Endothelial cell of umbilical vein (primary cell): ENCODE measurements at regions not wholly inside any gene's neighbourhood (a gene's known extent, or its start where the extent isn't known, plus 50 kb on each side); places are given as distances from the start of the nearest gene placed in this dataset.
"Not testable (repeated sequence)": the region's sequence is repeated elsewhere in the genome, so short reads cannot be mapped to it uniquely, and the experiment has no call there.

Source experiments
- BruUV-seq: library from RNA; stranded (reverse); fragments of 400-500 nt; replicated peaks from 2 replicates; lab custom pipeline; 2021; lab: Mats Ljungman, UMichigan
- CTCF ChIA-PET: fragments of 300-600, 350-600 bp; sonication (Branson Sonifier 250); formaldehyde crosslinking; loops from one replicate; lab custom pipeline; 2021; ENCODE audit warnings: antibody characterized with exemption, inconsistent platforms; lab: Charles Lee
- POLR2A ChIA-PET: fragments of 300-600, 350-600 bp; sonication (Branson Sonifier 250); formaldehyde crosslinking; loops from one replicate; lab custom pipeline; 2021; ENCODE audit warnings: antibody characterized with exemption, inconsistent platforms; lab: Charles Lee
- DNase-seq: peaks from one replicate; pipeline ENCODE4 v3.0.0-alpha.2; 2011; ENCODE audit warnings: low read depth, low spot score
- FAIRE-seq: peaks from 2 replicates; lab custom pipeline; 2011; peaks lifted over from hg19 to GRCh38; lab: Jason Lieb, UNC
- H2AFZ ChIP-seq: 2 replicates; pipeline ENCODE4 v1.6.0; 2012; ENCODE audit warnings: low read depth, low read length, control low read depth, inconsistent platforms
- H3K27ac ChIP-seq: 2 replicates; pipeline ENCODE4 v1.5.1; 2011; ENCODE audit warnings: low read depth, mild to moderate bottlenecking, control low read depth, low read length, moderate library complexity; ENCODE audit not compliant: insufficient read depth
- H3K27me3 ChIP-seq, 2 experiments: 2 replicates each; pipeline versions ENCODE4 v1.6.0 to v1.6.1; 2011; ENCODE audit warnings: low read length in 2 of 2, mixed read lengths in 1 of 2; ENCODE audit not compliant: control insufficient read depth in 2 of 2, insufficient read depth in 2 of 2
- H3K36me3 ChIP-seq, 2 experiments: 2 replicates in 1 of 2; 3 replicates in 1 of 2; pipeline ENCODE4 v1.5.1; 2011; ENCODE audit warnings: low read length in 2 of 2, mild to moderate bottlenecking in 1 of 2, moderate library complexity in 1 of 2; ENCODE audit not compliant: control insufficient read depth in 2 of 2, insufficient read depth in 2 of 2; ENCODE audit errors: extremely low read depth in 1 of 2
- H3K4me1 ChIP-seq: 3 replicates; pipeline ENCODE4 v1.5.1; 2011; ENCODE audit warnings: mild to moderate bottlenecking, low read length; ENCODE audit not compliant: control insufficient read depth, insufficient read depth; ENCODE audit errors: extremely low read depth
- H3K4me2 ChIP-seq: 2 replicates; pipeline ENCODE4 v1.6.1; 2011; ENCODE audit warnings: low read length, control low read depth, mixed read lengths; ENCODE audit not compliant: insufficient read depth
- H3K4me3 ChIP-seq, 3 experiments: fragments of 200-600 bp in 1 of 3; sonication (generic), shearing (Covaris generic) in 1 of 3; replicated peaks in 1 of 3; 2 replicates each; pipeline ENCODE4 v1.5.1; 2011 to 2016; ENCODE audit warnings: control low read depth in 3 of 3, low read length in 3 of 3, mild to moderate bottlenecking in 2 of 3, inconsistent platforms in 1 of 3, low read depth in 1 of 3, moderate library complexity in 1 of 3; ENCODE audit not compliant: insufficient read depth in 1 of 3
- H3K79me2 ChIP-seq: 2 replicates; pipeline ENCODE4 v1.6.0; 2012; ENCODE audit warnings: low read length, inconsistent platforms; ENCODE audit not compliant: control insufficient read depth, insufficient read depth
- H3K9ac ChIP-seq: replicated peaks from 2 replicates; pipeline ENCODE3; 2011; ENCODE audit warnings: low read length, control low read depth; ENCODE audit not compliant: insufficient read depth; ENCODE audit errors: extremely low read depth
- H3K9me1 ChIP-seq: replicated peaks from 3 replicates; pipeline ENCODE4 v1.6.0; 2011; ENCODE audit warnings: mild to moderate bottlenecking, low read length; ENCODE audit not compliant: control insufficient read depth, insufficient read depth; ENCODE audit errors: extremely low read depth
- H3K9me3 ChIP-seq: replicated peaks from 2 replicates; pipeline ENCODE4 v1.5.1; 2012; ENCODE audit warnings: low read length, inconsistent platforms; ENCODE audit not compliant: control insufficient read depth, insufficient read depth
- H4K20me1 ChIP-seq: replicated peaks from 2 replicates; pipeline ENCODE3; 2011; ENCODE audit warnings: mild to moderate bottlenecking, low read length; ENCODE audit not compliant: control insufficient read depth, insufficient read depth; ENCODE audit errors: extremely low read depth
- EZH2 ChIP-seq: IDR thresholded peaks from 2 replicates; pipeline ENCODE4 v1.6.1; 2012; ENCODE audit warnings: borderline replicate concordance, low read depth, mild to moderate bottlenecking, moderate library complexity, low read length, inconsistent platforms; ENCODE audit not compliant: severe bottlenecking
- FOS ChIP-seq: IDR thresholded peaks from 2 replicates; pipeline ENCODE4 v1.6.1; 2011; ENCODE audit warnings: mild to moderate bottlenecking, low read length, moderate library complexity, borderline replicate concordance; ENCODE audit not compliant: insufficient read depth
- GATA2 ChIP-seq: IDR thresholded peaks from 2 replicates; pipeline ENCODE4 v1.7.0; 2011; ENCODE audit warnings: low read depth, mild to moderate bottlenecking, moderate library complexity, mixed read lengths, low read length; ENCODE audit not compliant: insufficient read length, insufficient read depth
- JUN ChIP-seq: IDR thresholded peaks from 2 replicates; pipeline ENCODE4 v1.6.1; 2011; ENCODE audit warnings: borderline replicate concordance, low read depth; ENCODE audit not compliant: insufficient read length, insufficient read depth
- MAX ChIP-seq: IDR thresholded peaks from 2 replicates; pipeline ENCODE4 v1.6.1; 2011; ENCODE audit not compliant: insufficient read depth, insufficient read length
- MYC ChIP-seq: IDR thresholded peaks from one replicate; pipeline ENCODE4 v1.6.1; 2011; ENCODE audit warnings: mild to moderate bottlenecking, low read depth, low read length
- POLR2A ChIP-seq: IDR thresholded peaks from 2 replicates; pipeline ENCODE4 v1.6.1; 2012; ENCODE audit warnings: low read depth, mild to moderate bottlenecking, control low read depth, low read length
- POLR2AphosphoS5 ChIP-seq: IDR thresholded peaks from 2 replicates; pipeline ENCODE4 v1.6.1; 2012; ENCODE audit warnings: low read depth, mild to moderate bottlenecking, control low read depth, low read length, moderate library complexity; ENCODE audit not compliant: insufficient read depth
- dilution Hi-C: fragments of 300-500 bp; cut with MboI; formaldehyde crosslinking; loops from one replicate; pipeline ENCODE4 v1.15.0; 2019; ENCODE audit warnings: low sequenced_read_pairs; ENCODE audit not compliant: extremely low pct_ligation_motif_present
- intact Hi-C: fragments of 100-400 bp; cut with micrococcal nuclease; formaldehyde crosslinking; loops from one replicate; pipeline ENCODE4 v1.10.0; 2022
- TF ChIP-seq, protein P1 (sequence below), 2 donors: IDR thresholded peaks; 1 replicate in 1 of 2; 2 replicates in 1 of 2; pipeline ENCODE4 v1.5.1; 2011; ENCODE audit warnings: low read length in 2 of 2, mild to moderate bottlenecking in 2 of 2, moderate library complexity in 2 of 2, control low read depth in 1 of 2, inconsistent platforms in 1 of 2, low read depth in 1 of 2; ENCODE audit not compliant: insufficient read depth in 1 of 2; ENCODE audit errors: extremely low read depth in 1 of 2

DNA sequence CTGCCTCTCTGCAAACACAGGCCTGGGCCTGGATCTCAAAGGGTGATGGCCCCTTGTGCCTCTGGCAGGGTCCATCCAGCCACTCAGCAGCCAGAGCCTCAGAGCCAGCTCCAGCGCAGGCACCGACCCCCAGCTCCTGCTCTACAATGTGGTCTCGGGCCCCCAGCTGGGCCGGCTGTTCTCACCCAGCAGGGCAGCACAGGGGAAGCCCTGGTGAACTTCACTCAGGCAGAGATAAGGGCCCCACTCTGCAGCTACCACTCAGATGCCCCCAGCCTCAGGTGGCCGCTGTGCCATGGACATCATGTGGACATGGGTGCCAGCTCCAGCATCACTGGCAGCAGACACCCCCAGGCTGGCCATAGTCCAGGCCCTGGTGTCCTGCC is 173.1 kb downstream of the TBC1D2B start:
- TF ChIP-seq FOS (no peak), POLR2A (no peak), MAX (no peak), POLR2AphosphoS5 (no peak), JUN (no peak), GATA2 (no peak), EZH2 (no peak), MYC (no peak)
- TF ChIP-seq, protein P1, sequence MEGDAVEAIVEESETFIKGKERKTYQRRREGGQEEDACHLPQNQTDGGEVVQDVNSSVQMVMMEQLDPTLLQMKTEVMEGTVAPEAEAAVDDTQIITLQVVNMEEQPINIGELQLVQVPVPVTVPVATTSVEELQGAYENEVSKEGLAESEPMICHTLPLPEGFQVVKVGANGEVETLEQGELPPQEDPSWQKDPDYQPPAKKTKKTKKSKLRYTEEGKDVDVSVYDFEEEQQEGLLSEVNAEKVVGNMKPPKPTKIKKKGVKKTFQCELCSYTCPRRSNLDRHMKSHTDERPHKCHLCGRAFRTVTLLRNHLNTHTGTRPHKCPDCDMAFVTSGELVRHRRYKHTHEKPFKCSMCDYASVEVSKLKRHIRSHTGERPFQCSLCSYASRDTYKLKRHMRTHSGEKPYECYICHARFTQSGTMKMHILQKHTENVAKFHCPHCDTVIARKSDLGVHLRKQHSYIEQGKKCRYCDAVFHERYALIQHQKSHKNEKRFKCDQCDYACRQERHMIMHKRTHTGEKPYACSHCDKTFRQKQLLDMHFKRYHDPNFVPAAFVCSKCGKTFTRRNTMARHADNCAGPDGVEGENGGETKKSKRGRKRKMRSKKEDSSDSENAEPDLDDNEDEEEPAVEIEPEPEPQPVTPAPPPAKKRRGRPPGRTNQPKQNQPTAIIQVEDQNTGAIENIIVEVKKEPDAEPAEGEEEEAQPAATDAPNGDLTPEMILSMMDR (IDR thresholded peaks at IDR 0.05; ENCODE audit: extremely low read depth in 1 of 2, insufficient read depth in 1 of 2, low read depth in 1 of 2, low read length in 2 of 2) = no peak
- Histone ChIP-seq H3K4me1 (no peaks in the 10 kb centered on the region), H3K4me2 (no peak overlapping the region), H3K9me1 (no peaks in the 10 kb centered on the region), H3K9me3 (no peaks in the 10 kb centered on the region), H2AFZ (no peak overlapping the region), H4K20me1 (no peaks in the 10 kb centered on the region), H3K36me3 (no peaks in the 10 kb centered on the region), H3K27ac (no peak overlapping the region), H3K79me2 (no peaks in the 10 kb centered on the region), H3K27me3 (no peaks in the 10 kb centered on the region), H3K4me3 (no peak overlapping the region), H3K9ac (no peak overlapping the region)
- ChIA-PET POLR2A (no interaction called here), CTCF (interaction anchor here (1.3 to 1.6 kb wide), 2 partner anchors 204 to 335 kb away, joined by 3 to 4 read pairs; no protein-coding TSS in a partner anchor)
- dilution Hi-C loops = no loop called here
- no peak for FAIRE-seq
- no peak for DNase-seq
- no TSS peak for BruUV-seq
- intact Hi-C loops = no loop called here

DNA sequence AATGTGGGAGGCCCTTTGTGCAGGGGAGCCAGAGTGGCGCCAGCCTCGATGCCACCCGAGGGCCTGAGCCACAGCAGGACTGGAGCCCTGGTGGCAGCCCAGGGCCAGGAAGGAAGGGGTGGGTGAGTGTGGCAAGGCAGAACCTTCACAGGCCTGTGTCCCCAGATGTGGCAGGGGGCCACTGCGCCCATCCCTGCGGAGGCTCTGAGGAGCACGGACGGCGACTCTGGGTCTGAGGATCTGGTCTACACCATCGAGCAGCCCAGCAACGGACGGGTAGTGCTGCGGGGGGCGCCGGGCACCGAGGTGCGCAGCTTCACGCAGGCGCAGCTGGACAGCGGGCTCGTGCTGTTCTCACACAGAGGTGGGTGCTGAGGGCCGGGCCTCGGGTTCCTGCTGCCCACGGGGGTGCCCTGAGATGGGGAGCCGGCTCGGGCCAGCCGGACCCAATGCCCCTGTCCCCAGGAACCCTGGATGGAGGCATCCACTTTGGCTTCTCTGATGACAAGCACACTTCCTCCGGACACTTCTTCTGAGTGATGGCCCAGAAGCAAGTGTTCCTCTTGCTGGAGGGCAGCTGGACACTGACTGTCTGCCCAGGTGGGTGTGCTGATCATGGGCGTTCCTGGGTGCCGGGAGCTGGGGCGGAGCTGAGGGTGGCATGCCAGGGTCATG is 173.6 kb downstream of the TBC1D2B start:
- CTCF ChIA-PET = interaction anchor here (1.3 to 1.7 kb wide), 3 partner anchors 42 to 336 kb away, joined by 3 to 4 read pairs (median 4); no protein-coding TSS in a partner anchor
- H3K9me3 ChIP-seq, H3K4me1 ChIP-seq, H3K27ac ChIP-seq, H3K36me3 ChIP-seq, H3K27me3 ChIP-seq, intact Hi-C loops, H3K9me1 ChIP-seq, H3K9ac ChIP-seq, H4K20me1 ChIP-seq, DNase-seq, H3K4me2 ChIP-seq, FAIRE-seq, BruUV-seq, dilution Hi-C loops, H3K4me3 ChIP-seq, H2AFZ ChIP-seq, POLR2A ChIA-PET, H3K79me2 ChIP-seq: not testable (repeated sequence)
